ENCODE measurements at regions not wholly inside any gene's neighbourhood (a gene's known extent, or its start where the extent isn't known, plus 50 kb on each side); places are given as distances from the start of the nearest gene placed in this dataset.

GRCh38 chrX:22325096-22325495, 52.4 kb downstream of the CBLL2 start:
- Mint-ChIP-seq H3K4me1 (peaks cover 14 to 15% of the 10 kb centered on the region in 2 experiments; a peak in 3 of 4 replicates), H3K4me3 (no peak overlapping the region), H3K27ac (no peak overlapping the region), H3K9me3 (peaks cover 13 to 37% of the 10 kb centered on the region in 2 experiments), H3K36me3 (ENCODE audit: insufficient read depth in 1 of 3, low read depth in 3 of 3) (peaks cover 0 to 9% (median 0%) of the 10 kb centered on the region in 3 experiments; a peak in 2 of 7 replicates), H3K27me3 (ENCODE audit: low read depth) (no peaks in the 10 kb centered on the region)
- Histone ChIP-seq H3K27ac (ENCODE audit: insufficient read length, low read depth, low read length) (no peak overlapping the region), H3T11ph (ENCODE audit: low read length) (no peak overlapping the region), H3K9ac (ENCODE audit: extremely low read depth, insufficient read length, low read length) (no peak overlapping the region), H3K9me3 (ENCODE audit: control insufficient read depth, low read depth, low read length) (no peaks in the 10 kb centered on the region), H3K23ac (ENCODE audit: insufficient read length, low read depth, low read length) (no peak overlapping the region), H3K79me2 (ENCODE audit: insufficient read depth, low read length) (no peaks in the 10 kb centered on the region), H4K5ac (ENCODE audit: insufficient read length, low read depth, low read length) (no peak overlapping the region), H4K20me1 (ENCODE audit: control insufficient read depth, insufficient read depth, insufficient read length) (no peaks in the 10 kb centered on the region), H3K14ac (ENCODE audit: insufficient read depth, low read length) (no peak overlapping the region), H3K18ac (ENCODE audit: insufficient read length, low read depth, low read length) (no peak overlapping the region), H2BK120ac (ENCODE audit: low read depth, low read length, poor library complexity, severe bottlenecking) (no peak overlapping the region), H3K27me3 (ENCODE audit: insufficient read depth, low read length) (no peaks in the 10 kb centered on the region), H3K4me1 (ENCODE audit: insufficient read depth, low read length) (peaks cover 3% of the 10 kb centered on the region; the same call in 1 of the 2 replicates), H2BK15ac (ENCODE audit: low read depth, low read length) (no peak overlapping the region), H2BK12ac (ENCODE audit: insufficient read length, low read depth, low read length) (no peak overlapping the region), H3K4ac (ENCODE audit: low read depth, low read length) (no peak overlapping the region), H4K8ac (replicated peaks; ENCODE audit: insufficient read length, low read depth, low read length) (no peak overlapping the region), H2BK20ac (ENCODE audit: low read depth, low read length, poor library complexity, severe bottlenecking) (no peak overlapping the region), H2AFZ (ENCODE audit: low read length) (no peak overlapping the region), H3K23me2 (ENCODE audit: insufficient read length, low read depth, low read length, poor library complexity, severe bottlenecking) (no peaks in the 10 kb centered on the region), H2AK5ac (ENCODE audit: insufficient read length, low read length) (no peak overlapping the region), H3K4me2 (ENCODE audit: insufficient read depth, insufficient read length, low read length) (no peak overlapping the region), H4K91ac (ENCODE audit: insufficient read length, low read depth, low read length) (no peak overlapping the region), H3K56ac (ENCODE audit: insufficient read length, low read depth, low read length) (no peak overlapping the region), H2BK5ac (ENCODE audit: insufficient read length, low read length) (no peak overlapping the region), H3K79me1 (ENCODE audit: insufficient read depth, low read depth, low read length, poor library complexity, severe bottlenecking) (no peaks in the 10 kb centered on the region)
- no CpG with 5 or more reads among the region's 2 CpGs for WGBS (ENCODE audit: extremely low coverage, insufficient read length, low lambda C conversion rate)
- TF ChIP-seq CTCF (conservative IDR thresholded peaks at IDR 0.05), result no peak
- DNase-seq, result no peak
